DND-41 (cell line): ENCODE measurements at regions not wholly inside any gene's neighbourhood (a gene's known extent, or its start where the extent isn't known, plus 50 kb on each side); places are given as distances from the start of the nearest gene placed in this dataset.

Experiments
- CTCF ChIP-seq: IDR thresholded peaks from 2 replicates; pipeline ENCODE4 v1.5.1; 2012; ENCODE audit warnings: borderline replicate concordance, low read length, moderate library complexity, mild to moderate bottlenecking; ENCODE audit not compliant: poor library complexity, severe bottlenecking; ENCODE audit errors: extremely low read depth
- EZH2 ChIP-seq: IDR thresholded peaks from 3 replicates; pipeline ENCODE4 v1.6.1; 2012; ENCODE audit warnings: borderline replicate concordance, low read depth, mild to moderate bottlenecking, moderate library complexity, low read length, inconsistent platforms; ENCODE audit not compliant: severe bottlenecking

GRCh38 chr9:27683181-27683580, 109.9 kb upstream of the C9orf72 start:
- no peak for TF ChIP-seq CTCF
- no peak for TF ChIP-seq EZH2
